Hypothalamus (tissue), 51 donors: ENCODE measurements at regions not wholly inside any gene's neighbourhood (a gene's known extent, or its start where the extent isn't known, plus 50 kb on each side); places are given as distances from the start of the nearest gene placed in this dataset.

Experiments
- DNase-seq, 51 donors: peaks; one replicate each; lab custom pipeline; 2025; lab: John Stamatoyannopoulos, UW

DNA sequence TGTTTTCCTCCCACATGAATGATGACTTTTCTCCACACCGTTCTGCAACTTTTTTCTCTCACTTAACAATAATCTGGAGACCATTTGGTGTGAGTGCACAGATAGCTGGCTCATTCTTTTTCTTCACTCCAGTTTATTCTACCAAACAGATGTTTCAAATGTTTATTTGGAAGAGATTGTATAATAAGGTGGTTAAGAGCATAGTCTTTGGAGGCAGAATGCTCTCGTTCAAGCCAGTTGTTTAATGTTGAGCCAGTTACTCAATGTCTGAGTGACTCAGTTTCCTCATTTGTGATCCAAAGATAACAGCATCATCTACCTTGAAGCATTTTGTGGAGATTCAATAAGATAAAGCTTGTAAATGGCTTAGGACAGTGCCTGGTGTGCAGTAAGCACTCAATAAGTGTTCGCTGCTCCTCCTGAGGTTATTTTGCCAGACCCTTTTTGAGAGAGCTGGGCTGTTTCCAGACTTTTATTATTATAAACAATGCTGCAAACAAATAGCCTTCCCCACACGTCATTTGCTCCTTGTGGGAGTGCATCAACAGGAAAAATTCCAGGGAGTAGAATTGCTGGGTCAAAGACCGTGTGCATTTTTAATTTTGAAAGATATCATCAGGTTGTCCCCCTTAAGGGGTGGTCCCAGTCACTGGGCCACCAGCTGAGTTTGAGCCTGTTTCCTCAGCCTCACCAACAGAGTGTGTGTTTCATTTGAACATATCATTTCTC lies 70.6 kb downstream of the VEGFA start:
- DNase-seq, result no peak

DNA sequence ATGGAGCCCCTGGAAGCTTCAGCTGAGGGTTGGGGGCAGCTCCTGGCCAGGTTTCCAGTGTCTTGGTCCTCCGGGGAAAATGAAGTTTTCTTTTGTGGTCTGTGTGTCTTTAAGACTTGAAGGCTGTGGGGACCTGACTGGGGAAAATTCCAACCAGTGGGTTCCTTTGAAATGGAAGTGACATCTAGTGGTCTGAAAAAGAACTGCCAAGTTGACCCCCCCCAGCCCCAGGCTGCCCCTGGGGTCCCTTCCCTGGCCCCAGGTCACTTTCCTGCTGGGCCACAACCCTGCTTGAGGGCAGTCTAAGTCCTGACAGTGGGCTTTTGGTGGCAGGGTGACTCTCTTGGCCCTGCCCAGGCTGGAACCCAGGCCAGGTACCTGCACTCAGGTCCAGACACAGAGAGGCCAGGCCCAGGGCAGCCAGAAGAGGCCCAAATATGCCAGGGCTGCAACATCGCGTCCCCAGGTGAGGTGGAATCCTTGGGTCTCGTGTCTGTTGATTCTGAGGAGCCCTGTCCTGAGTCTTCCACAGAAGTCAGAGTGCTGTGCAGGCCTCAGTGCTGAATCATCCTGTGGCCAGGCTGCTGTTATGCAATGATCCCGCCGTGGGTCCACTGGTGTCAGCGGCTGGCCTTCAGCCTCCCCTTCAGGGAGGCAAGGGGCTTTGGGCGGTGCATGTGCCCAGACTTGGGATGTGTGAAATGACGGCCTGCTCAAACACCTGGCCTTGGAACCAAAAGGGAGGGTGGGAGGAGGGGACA lies 68.4 kb downstream of the VEGFA start:
- DNase-seq, result no peak

DNA sequence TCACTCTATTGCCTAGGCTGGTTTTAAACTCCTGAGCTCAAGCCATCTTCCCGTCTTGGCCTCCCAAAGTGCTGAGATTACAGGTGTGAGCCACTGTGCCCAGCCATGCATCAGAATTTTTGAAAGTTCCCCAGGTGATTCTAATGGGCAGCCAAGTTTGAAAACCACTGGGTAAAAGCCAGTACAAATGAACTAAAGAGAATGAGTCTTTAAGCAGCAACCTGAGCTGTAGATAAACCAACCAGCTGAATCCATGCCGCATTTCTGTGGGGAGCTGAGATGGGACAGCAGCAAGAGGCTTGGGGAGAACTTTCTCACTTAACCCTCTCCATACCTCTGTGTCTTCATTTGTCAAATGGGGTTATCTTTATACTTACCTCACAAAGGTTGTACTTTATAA lies 67.5 kb downstream of the VEGFA start:
- DNase-seq, result no peak

DNA sequence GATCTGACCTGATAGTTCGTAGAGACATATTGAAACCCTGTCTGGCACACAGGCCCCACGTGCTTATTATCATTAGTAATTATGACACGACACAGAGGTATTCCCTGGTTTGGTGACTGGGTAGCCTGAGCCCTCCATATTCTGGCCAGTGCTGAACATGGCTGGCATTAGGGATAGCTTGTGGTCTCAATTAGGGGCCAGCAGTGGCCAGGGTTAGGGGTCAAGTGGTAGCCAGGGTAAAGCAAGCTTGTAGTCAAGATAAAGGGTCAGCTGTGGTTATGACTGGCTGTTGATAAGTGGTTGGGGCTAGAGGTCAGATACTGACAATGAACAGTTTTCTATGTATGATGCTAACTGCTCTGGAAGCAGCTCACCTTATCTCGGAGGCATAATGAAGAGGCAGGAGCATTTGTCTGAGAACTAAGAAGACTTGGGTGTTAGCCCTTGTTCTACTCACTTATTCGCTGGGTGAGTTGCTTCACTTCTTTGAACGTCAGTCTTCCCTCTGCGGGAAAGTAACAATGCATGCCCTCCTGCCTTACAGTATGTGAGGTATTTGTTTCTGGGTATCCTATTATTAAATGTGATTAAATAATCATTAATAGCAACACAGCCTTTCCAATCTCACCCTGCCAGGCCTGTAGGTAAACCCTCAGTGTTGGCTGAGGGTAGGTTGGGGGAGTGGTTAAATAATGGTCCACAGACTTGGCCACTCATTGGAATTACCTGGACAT lies 66.7 kb downstream of the VEGFA start:
- DNase-seq, result no peak
